Neutrophil (primary cell): ENCODE measurements at regions not wholly inside any gene's neighbourhood (a gene's known extent, or its start where the extent isn't known, plus 50 kb on each side); places are given as distances from the start of the nearest gene placed in this dataset.

Experiments used
- H3K27ac ChIP-seq: fragments of 200-600 bp; sonication (generic); 2 replicates; pipeline ENCODE4 v1.5.1; 2016; ENCODE audit warnings: mild to moderate bottlenecking, moderate library complexity
- H3K27me3 ChIP-seq: fragments of 200-600 bp; sonication (generic); 2 replicates; pipeline ENCODE4 v1.6.0; 2016; ENCODE audit warnings: mild to moderate bottlenecking
- H3K36me3 ChIP-seq: fragments of 200-600 bp; sonication (generic); 2 replicates; pipeline ENCODE4 v1.5.1; 2017
- H3K4me1 ChIP-seq, 2 experiments: fragments of 200-600 bp in 1 of 2; sonication (generic) in 1 of 2; 1 replicate in 1 of 2; 2 replicates in 1 of 2; pipeline versions ENCODE4 v1.5.1 to v1.6.1; 2013 to 2016; ENCODE audit warnings: low read depth in 1 of 2, low read length in 1 of 2, mild to moderate bottlenecking in 1 of 2, moderate library complexity in 1 of 2; ENCODE audit not compliant: control insufficient read depth in 1 of 2, insufficient read depth in 1 of 2
- H3K4me3 ChIP-seq, 2 experiments: fragments of 200-600 bp in 1 of 2; sonication (generic) in 1 of 2; 1 replicate in 1 of 2; 2 replicates in 1 of 2; pipeline ENCODE4 v1.5.1; 2013 to 2016; ENCODE audit warnings: low read depth in 1 of 2, low read length in 1 of 2, mild to moderate bottlenecking in 1 of 2, moderate library complexity in 1 of 2
- H3K9me3 ChIP-seq: fragments of 200-600 bp; sonication (generic); 2 replicates; pipeline ENCODE4 v1.5.1; 2016
- TF ChIP-seq, protein P1 (sequence below): fragments of 200-600 bp; sonication (generic); IDR thresholded peaks from 2 replicates; pipeline ENCODE4 v1.5.1; 2016; ENCODE audit warnings: antibody characterized with exemption

DNA sequence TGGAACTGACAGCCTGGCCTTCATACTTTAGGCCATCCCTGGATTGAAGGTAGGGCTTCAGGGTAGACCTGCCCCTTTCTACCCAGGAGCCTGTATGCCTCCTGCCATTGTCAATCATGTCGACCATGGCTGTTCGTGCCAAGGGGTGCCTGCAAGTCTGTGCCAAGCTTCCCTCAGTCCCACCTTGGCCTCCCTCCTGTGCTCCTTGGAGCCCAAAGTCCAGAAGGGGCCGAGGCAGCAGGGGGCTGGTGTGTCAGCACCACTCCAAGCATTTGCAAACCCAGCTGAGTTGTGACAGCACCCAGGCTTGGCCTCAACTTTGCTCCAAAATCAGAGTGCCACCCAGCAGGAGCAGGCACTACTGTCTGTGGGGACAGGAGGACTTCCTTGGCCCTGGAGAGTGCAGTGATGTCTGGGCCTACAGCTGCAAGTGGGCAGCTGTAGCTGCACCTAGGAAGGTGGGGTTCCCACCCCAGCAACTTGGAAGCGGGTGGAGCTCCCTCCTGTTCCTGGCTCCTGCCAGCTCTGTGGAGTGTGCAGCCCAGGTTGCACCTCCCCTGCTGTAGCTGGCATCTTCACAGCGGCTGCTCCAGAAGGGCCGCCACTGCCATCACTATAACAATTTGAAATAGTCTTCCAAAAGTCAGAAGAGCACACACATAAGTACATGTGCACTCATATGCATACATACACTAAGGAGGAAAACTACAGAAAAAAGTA lies 1719.3 kb downstream of the HACE1 start:
- TF ChIP-seq, protein P1, sequence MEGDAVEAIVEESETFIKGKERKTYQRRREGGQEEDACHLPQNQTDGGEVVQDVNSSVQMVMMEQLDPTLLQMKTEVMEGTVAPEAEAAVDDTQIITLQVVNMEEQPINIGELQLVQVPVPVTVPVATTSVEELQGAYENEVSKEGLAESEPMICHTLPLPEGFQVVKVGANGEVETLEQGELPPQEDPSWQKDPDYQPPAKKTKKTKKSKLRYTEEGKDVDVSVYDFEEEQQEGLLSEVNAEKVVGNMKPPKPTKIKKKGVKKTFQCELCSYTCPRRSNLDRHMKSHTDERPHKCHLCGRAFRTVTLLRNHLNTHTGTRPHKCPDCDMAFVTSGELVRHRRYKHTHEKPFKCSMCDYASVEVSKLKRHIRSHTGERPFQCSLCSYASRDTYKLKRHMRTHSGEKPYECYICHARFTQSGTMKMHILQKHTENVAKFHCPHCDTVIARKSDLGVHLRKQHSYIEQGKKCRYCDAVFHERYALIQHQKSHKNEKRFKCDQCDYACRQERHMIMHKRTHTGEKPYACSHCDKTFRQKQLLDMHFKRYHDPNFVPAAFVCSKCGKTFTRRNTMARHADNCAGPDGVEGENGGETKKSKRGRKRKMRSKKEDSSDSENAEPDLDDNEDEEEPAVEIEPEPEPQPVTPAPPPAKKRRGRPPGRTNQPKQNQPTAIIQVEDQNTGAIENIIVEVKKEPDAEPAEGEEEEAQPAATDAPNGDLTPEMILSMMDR: no peak
- Histone ChIP-seq H3K9me3 (no peaks in the 10 kb centered on the region), H3K36me3 (no peaks in the 10 kb centered on the region), H3K4me1 (no peaks in the 10 kb centered on the region), H3K4me3 (no peak overlapping the region), H3K27ac (no peak overlapping the region), H3K27me3 (no peaks in the 10 kb centered on the region)

DNA sequence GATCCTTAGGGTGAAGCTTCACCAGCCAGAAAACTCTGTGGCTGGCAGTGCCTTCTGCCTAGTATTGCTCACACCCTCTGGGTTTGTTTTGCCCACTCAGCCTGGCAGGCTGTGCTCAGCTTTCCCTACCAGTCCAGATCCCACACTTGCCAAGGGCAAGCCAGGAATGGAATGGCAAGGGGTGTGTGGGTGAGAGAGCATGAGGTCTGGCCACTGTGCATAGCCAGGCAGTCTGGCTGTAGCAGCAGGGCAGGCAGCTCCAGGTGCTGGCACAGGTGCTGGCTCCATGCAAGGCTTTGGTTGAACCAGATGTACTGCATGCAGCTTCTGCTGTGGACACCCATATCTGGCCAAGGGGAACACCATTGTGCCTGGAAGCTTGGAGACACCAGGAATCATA lies 1720.3 kb downstream of the HACE1 start:
- H3K27ac ChIP-seq: no peak overlapping the region
- no peaks in the 10 kb centered on the region for H3K27me3 ChIP-seq
- H3K9me3 ChIP-seq: no peaks in the 10 kb centered on the region
- TF ChIP-seq, protein P1: no peak
- no peaks in the 10 kb centered on the region for H3K4me1 ChIP-seq
- H3K4me3 ChIP-seq: no peak overlapping the region
- no peaks in the 10 kb centered on the region for H3K36me3 ChIP-seq

DNA sequence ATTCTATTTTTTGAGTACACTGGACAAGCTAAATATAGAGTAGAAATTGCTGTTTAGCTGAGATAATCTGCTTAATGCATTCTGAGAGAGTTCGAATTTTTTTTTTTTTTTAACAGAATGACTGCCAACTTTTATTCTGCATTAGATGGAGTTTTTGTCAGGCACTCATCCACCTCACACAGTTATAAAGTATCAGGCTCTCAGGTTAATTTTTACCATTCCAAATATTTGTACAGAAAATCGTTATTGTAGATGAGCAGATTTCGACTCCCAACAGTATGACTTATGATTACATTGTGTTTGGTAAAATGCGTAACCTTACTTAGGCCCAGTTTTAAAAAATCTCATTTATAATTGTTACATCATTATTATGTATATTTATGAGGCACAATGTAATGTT lies 1731.0 kb downstream of the GRIK2 start:
- H3K4me1 ChIP-seq: no peaks in the 10 kb centered on the region
- no peak overlapping the region for H3K27ac ChIP-seq
- H3K36me3 ChIP-seq: no peaks in the 10 kb centered on the region
- no peaks in the 10 kb centered on the region for H3K9me3 ChIP-seq
- no peak overlapping the region for H3K4me3 ChIP-seq
- H3K27me3 ChIP-seq: no peaks in the 10 kb centered on the region
- TF ChIP-seq, protein P1: no peak

DNA sequence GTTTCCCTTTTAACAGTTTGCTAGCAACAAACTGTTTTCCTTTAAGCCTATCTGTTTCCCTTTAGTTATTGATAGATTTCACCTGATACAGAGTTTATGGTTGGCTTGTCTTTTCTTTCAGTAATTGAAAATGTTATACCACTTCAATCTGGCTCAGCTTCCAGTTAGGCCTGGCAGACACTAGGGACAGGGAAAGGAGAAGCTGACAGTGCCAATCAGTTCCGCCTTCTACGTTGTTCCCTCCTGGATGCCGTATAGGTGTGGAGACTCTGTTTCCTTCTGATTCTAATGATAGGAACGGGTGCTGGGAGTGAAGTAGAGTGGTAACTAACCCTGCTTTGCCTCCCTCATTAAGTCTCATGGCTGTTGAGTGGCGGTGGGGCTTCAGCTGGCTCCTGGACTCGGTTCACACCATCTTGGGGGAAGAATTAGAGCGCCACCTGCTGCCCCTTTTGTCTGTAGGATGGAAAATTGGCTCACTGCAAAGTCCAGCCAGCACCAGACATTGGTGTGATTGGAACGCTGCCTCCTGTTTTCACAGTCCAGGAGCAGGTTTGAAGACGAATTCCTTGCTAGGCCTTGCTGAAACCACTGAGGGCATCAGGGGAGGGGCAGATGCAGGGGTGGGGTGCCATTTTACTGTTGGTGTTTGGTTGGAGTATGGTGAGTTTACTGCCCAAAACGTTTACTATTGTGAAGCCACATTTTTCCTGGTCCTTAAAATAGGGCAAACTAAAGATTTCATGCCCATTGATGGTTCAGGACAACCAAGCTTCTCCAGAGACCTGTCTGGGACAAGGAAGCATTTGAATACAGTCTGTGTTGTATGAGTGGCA lies 1729.5 kb downstream of the GRIK2 start:
- Histone ChIP-seq H3K9me3 (no peaks in the 10 kb centered on the region), H3K27ac (no peak overlapping the region), H3K36me3 (no peaks in the 10 kb centered on the region), H3K4me3 (no peak overlapping the region), H3K27me3 (no peaks in the 10 kb centered on the region), H3K4me1 (no peaks in the 10 kb centered on the region)
- TF ChIP-seq, protein P1: no peak

DNA sequence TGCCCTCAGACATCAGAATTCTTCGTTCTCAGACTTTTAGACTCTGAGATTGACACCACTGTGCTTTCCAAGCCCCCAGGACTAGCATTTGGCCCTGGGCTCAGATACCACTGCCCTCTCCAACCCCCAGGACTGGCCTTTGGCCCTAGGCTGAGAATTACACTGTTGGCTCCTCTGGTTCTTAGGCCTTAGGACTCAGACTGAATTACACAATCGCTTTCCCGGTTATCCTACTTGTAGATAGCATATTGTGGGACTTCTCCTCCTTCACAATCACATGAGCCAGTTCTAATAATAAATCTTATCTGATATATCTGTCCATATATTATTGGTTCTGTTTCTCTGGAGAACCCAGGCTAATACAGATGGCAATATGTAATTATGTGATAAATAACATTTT lies 1725.5 kb downstream of the GRIK2 start:
- Histone ChIP-seq H3K27me3 (no peaks in the 10 kb centered on the region), H3K4me1 (no peaks in the 10 kb centered on the region), H3K9me3 (no peaks in the 10 kb centered on the region), H3K4me3 (no peak overlapping the region), H3K27ac (no peak overlapping the region), H3K36me3 (no peaks in the 10 kb centered on the region)
- TF ChIP-seq, protein P1: no peak
